Peyer's patch (tissue), 4 donors: ENCODE measurements at regions not wholly inside any gene's neighbourhood (a gene's known extent, or its start where the extent isn't known, plus 50 kb on each side); places are given as distances from the start of the nearest gene placed in this dataset.

Experiments
- CTCF ChIP-seq, 6 experiments: fragments of 450-650 bp in 4 of 6; fragments of 200-600 bp in 2 of 6; sonication (generic) in 1 of 6; IDR thresholded peaks; one replicate each; pipeline ENCODE4 v1.5.1; 2017 to 2019; ENCODE audit warnings: antibody characterized with exemption in 6 of 6, mild to moderate bottlenecking in 3 of 6, moderate library complexity in 1 of 6
- POLR2A ChIP-seq, 2 donors: fragments of 450-650 bp; IDR thresholded peaks; one replicate each; pipeline ENCODE4 v1.5.1; 2017; ENCODE audit warnings: antibody characterized with exemption in 2 of 2, mild to moderate bottlenecking in 2 of 2, moderate library complexity in 2 of 2

- TF ChIP-seq CTCF (IDR thresholded peaks at IDR 0.05): no peak
- no peak for TF ChIP-seq POLR2A (IDR thresholded peaks at IDR 0.05)
These were observed 361.5 kb upstream of the LARGE1 start for GRCh38 chr22:34281738-34282137.
